ENCODE measurements at regions not wholly inside any gene's neighbourhood (a gene's known extent, or its start where the extent isn't known, plus 50 kb on each side); places are given as distances from the start of the nearest gene placed in this dataset.

- no peak for TF ChIP-seq CTCF (conservative IDR thresholded peaks at IDR 0.05; ENCODE audit: low read depth, low read length)
- no peak for TF ChIP-seq EZH2 (IDR thresholded peaks at IDR 0.05; ENCODE audit: borderline replicate concordance, low read depth, low read length, poor library complexity, severe bottlenecking)
Measured at GRCh38 chr5:86155796-86156195, 461.9 kb upstream of the COX7C start.

Data from A673 (cell line).